Caco-2 (cell line): ENCODE measurements at regions not wholly inside any gene's neighbourhood (a gene's known extent, or its start where the extent isn't known, plus 50 kb on each side); places are given as distances from the start of the nearest gene placed in this dataset.

ENCODE experiments used
- BruUV-seq: library from RNA; stranded (reverse); fragments of 400-500 nt; replicated peaks from 2 replicates; lab custom pipeline; 2021; lab: Mats Ljungman, UMichigan
- CTCF ChIA-PET: fragments of 300-600 bp; sonication (Branson Sonifier 250); formaldehyde crosslinking; loops from one replicate; lab custom pipeline; 2022; ENCODE audit warnings: antibody characterized with exemption; lab: Charles Lee
- POLR2A ChIA-PET: fragments of 300-600 bp; sonication (Branson Sonifier 250); formaldehyde crosslinking; loops from one replicate; lab custom pipeline; 2022; ENCODE audit warnings: antibody characterized with exemption; lab: Charles Lee
- DNase-seq, 2 experiments: peaks; one replicate each; pipeline versions ENCODE4 v3.0.0 to v3.0.0-alpha.2; 2020 to 2022
- H3K27me3 ChIP-seq: replicated peaks from 2 replicates; pipeline ENCODE4 v1.6.0; 2011; ENCODE audit warnings: low read length; ENCODE audit not compliant: control insufficient read depth, insufficient read depth
- H3K36me3 ChIP-seq: 2 replicates; pipeline ENCODE4 v1.5.1; 2011; ENCODE audit warnings: low read length; ENCODE audit not compliant: control insufficient read depth, insufficient read depth
- H3K4me1 ChIP-seq: fragments of 250-450 bp; sonication (Bioruptor Pico); 2 replicates; pipeline ENCODE4 v1.5.1; 2020; ENCODE audit warnings: mild to moderate bottlenecking
- H3K4me3 ChIP-seq: 2 replicates; pipeline ENCODE4 v1.5.1; 2011; ENCODE audit warnings: low read depth, mild to moderate bottlenecking, control low read depth, low read length
- H3K9me3 ChIP-seq: fragments of 250-450 bp; sonication (Bioruptor Pico); 2 replicates; pipeline ENCODE4 v1.5.1; 2020; ENCODE audit warnings: mild to moderate bottlenecking, moderate library complexity
- H3K27ac Mint-ChIP-seq: one replicate; pipeline ENCODE4 v1.8.0; 2022; ENCODE audit warnings: mixed read lengths; ENCODE audit not compliant: unreplicated experiment
- H3K27me3 Mint-ChIP-seq: one replicate; pipeline ENCODE4 v1.8.0; 2022; ENCODE audit warnings: mixed read lengths; ENCODE audit not compliant: insufficient read depth, unreplicated experiment
- H3K36me3 Mint-ChIP-seq: one replicate; pipeline ENCODE4 v1.8.0; 2022; ENCODE audit warnings: mild to moderate bottlenecking, mixed read lengths; ENCODE audit not compliant: insufficient read depth, unreplicated experiment
- H3K4me1 Mint-ChIP-seq: one replicate; pipeline ENCODE4 v1.8.0; 2022; ENCODE audit warnings: low read depth, mixed read lengths; ENCODE audit not compliant: unreplicated experiment
- H3K4me3 Mint-ChIP-seq: one replicate; pipeline ENCODE4 v1.8.0; 2022; ENCODE audit warnings: mild to moderate bottlenecking, moderate library complexity, mixed read lengths; ENCODE audit not compliant: unreplicated experiment
- H3K9me3 Mint-ChIP-seq: one replicate; pipeline ENCODE4 v1.8.0; 2022; ENCODE audit warnings: mixed read lengths; ENCODE audit not compliant: unreplicated experiment
- intact Hi-C: fragments of 100-400 bp; cut with micrococcal nuclease; formaldehyde crosslinking; loops from one replicate; pipeline ENCODE4 v1.10.0; 2022; ENCODE audit not compliant: unreplicated experiment
- TF ChIP-seq, protein P1 (sequence below), 2 experiments: fragments of 200-600 bp in 1 of 2; IDR thresholded peaks; 1 replicate in 1 of 2; 2 replicates in 1 of 2; pipeline versions ENCODE4 v1.5.1 to v1.8.0; 2011 to 2022; ENCODE audit warnings: antibody characterized with exemption in 1 of 2, control low read depth in 1 of 2, inconsistent platforms in 1 of 2, low read depth in 1 of 2, low read length in 1 of 2, mild to moderate bottlenecking in 1 of 2, moderate library complexity in 1 of 2; ENCODE audit not compliant: insufficient read depth in 1 of 2, severe bottlenecking in 1 of 2, unreplicated experiment in 1 of 2

DNA sequence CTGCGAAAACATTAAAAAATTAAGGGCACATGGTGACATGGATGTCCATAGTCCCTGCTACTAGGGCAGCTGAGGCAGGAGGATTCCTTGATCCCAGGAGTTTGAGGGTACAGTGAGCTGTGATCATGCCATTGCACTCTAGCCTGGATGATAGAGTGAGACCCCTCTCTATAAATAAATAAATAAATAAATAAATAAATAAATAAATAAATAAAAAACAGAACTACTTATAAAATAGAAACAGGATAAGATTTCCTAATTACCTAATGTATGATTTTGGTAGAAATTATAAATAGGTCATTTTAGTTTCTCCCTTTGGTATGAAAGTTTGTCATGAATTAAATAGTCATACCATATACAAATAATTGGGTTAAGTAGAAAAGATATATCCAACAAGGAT, 916.2 kb downstream of the GRIK2 start:
- intact Hi-C loops: no loop called here

DNA sequence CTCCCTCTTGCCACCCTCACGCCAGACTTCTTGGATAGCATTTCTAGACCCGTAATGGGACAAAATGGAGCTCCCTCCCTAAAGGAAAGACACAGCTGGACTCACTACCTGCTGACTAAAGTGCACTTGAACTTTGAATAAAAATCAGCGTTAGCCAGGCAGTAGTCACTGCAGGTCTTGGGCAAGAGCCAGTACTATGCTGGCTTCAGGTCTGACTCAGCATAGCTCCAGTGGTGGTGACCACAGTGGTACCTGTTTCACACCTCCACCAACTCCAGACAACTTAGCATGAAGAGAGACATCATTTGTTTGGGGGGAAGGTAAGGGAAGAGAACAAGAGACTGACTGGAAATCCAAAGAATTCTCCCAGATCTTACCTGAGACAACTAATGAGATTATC, 906.8 kb downstream of the GRIK2 start:
- ChIA-PET POLR2A (no interaction called here), CTCF (no interaction called here)
- TF ChIP-seq, protein P1, sequence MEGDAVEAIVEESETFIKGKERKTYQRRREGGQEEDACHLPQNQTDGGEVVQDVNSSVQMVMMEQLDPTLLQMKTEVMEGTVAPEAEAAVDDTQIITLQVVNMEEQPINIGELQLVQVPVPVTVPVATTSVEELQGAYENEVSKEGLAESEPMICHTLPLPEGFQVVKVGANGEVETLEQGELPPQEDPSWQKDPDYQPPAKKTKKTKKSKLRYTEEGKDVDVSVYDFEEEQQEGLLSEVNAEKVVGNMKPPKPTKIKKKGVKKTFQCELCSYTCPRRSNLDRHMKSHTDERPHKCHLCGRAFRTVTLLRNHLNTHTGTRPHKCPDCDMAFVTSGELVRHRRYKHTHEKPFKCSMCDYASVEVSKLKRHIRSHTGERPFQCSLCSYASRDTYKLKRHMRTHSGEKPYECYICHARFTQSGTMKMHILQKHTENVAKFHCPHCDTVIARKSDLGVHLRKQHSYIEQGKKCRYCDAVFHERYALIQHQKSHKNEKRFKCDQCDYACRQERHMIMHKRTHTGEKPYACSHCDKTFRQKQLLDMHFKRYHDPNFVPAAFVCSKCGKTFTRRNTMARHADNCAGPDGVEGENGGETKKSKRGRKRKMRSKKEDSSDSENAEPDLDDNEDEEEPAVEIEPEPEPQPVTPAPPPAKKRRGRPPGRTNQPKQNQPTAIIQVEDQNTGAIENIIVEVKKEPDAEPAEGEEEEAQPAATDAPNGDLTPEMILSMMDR (IDR thresholded peaks at IDR 0.05; ENCODE audit: insufficient read depth in 1 of 2, low read depth in 1 of 2, low read length in 1 of 2, severe bottlenecking in 1 of 2, unreplicated experiment in 1 of 2): no peak
- no TSS peak for BruUV-seq
- H3K4me3 Mint-ChIP-seq: no peak overlapping the region
- H3K27me3 Mint-ChIP-seq: no peaks in the 10 kb centered on the region
- no peak overlapping the region for H3K27ac Mint-ChIP-seq
- no peak overlapping the region for H3K4me3 ChIP-seq
- H3K36me3 ChIP-seq: no peaks in the 10 kb centered on the region
- H3K9me3 Mint-ChIP-seq: peaks cover 9% of the 10 kb centered on the region
- DNase-seq: no peak
- intact Hi-C loops: no loop called here
- H3K4me1 ChIP-seq: no peaks in the 10 kb centered on the region
- H3K4me1 Mint-ChIP-seq: no peaks in the 10 kb centered on the region
- H3K36me3 Mint-ChIP-seq: no peaks in the 10 kb centered on the region
- no peaks in the 10 kb centered on the region for H3K9me3 ChIP-seq
- H3K27me3 ChIP-seq: no peaks in the 10 kb centered on the region

More for the DNA sequence above, 916.2 kb downstream of the GRIK2 start:
- Mint-ChIP-seq H3K4me1 (no peaks in the 10 kb centered on the region), H3K9me3 (peaks cover 13% of the 10 kb centered on the region), H3K4me3 (no peak overlapping the region), H3K27ac (no peak overlapping the region), H3K27me3 (no peaks in the 10 kb centered on the region), H3K36me3 (no peaks in the 10 kb centered on the region)
- no peak for DNase-seq
- Histone ChIP-seq H3K27me3 (no peaks in the 10 kb centered on the region; the same call in 1 of the 2 replicates), H3K4me3 (no peak overlapping the region), H3K36me3 (no peaks in the 10 kb centered on the region), H3K9me3 (no peaks in the 10 kb centered on the region), H3K4me1 (no peaks in the 10 kb centered on the region)
- ChIA-PET POLR2A (no interaction called here), CTCF (no interaction called here)
- TF ChIP-seq, protein P1 (IDR thresholded peaks at IDR 0.05; ENCODE audit: insufficient read depth in 1 of 2, low read depth in 1 of 2, low read length in 1 of 2, severe bottlenecking in 1 of 2, unreplicated experiment in 1 of 2): no peak
- no TSS peak for BruUV-seq

DNA sequence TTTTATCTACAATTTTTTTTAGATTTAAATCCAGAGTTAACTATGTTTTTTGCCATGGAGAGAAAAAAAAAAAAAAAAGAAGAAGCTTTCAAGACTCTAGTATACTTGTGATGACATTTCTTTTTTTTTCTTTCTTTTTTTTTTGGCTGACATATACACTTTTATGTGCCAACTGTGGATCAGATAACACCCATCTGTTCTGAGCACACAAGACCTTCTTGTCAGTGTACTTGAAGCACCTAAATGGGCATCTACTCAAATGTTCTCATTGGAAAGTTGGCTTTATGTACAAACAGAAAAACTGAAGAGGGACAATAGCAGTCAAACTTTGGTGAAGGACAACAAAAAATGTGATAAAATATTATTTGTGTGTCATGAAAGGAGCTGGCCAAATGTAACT, 904.5 kb downstream of the GRIK2 start:
- no peak for DNase-seq
- Histone ChIP-seq H3K27me3 (no peaks in the 10 kb centered on the region), H3K9me3 (no peaks in the 10 kb centered on the region), H3K36me3 (no peaks in the 10 kb centered on the region), H3K4me3 (no peak overlapping the region), H3K4me1 (no peaks in the 10 kb centered on the region)
- ChIA-PET CTCF (no interaction called here), POLR2A (no interaction called here)
- no TSS peak for BruUV-seq
- no peak overlapping the region for H3K27ac Mint-ChIP-seq
- TF ChIP-seq, protein P1 (IDR thresholded peaks at IDR 0.05; ENCODE audit: insufficient read depth in 1 of 2, low read depth in 1 of 2, low read length in 1 of 2, severe bottlenecking in 1 of 2, unreplicated experiment in 1 of 2): no peak
- intact Hi-C loops: no loop called here
- no peak overlapping the region for H3K4me3 Mint-ChIP-seq
- H3K36me3 Mint-ChIP-seq: no peaks in the 10 kb centered on the region
- peaks cover 9% of the 10 kb centered on the region for H3K9me3 Mint-ChIP-seq
- H3K4me1 Mint-ChIP-seq: no peaks in the 10 kb centered on the region
- no peaks in the 10 kb centered on the region for H3K27me3 Mint-ChIP-seq
